Adrenal gland (tissue), 9 donors: ENCODE measurements at regions not wholly inside any gene's neighbourhood (a gene's known extent, or its start where the extent isn't known, plus 50 kb on each side); places are given as distances from the start of the nearest gene placed in this dataset.
"Not testable (repeated sequence)": the region's sequence is repeated elsewhere in the genome, so short reads cannot be mapped to it uniquely, and the experiment has no call there.

Experiments
- DNase-seq, 7 donors: peaks; one replicate each; pipeline ENCODE4 v3.0.0-alpha.2; 2019 to 2020
- H3K27ac ChIP-seq, 5 donors: fragments of 200-600 bp; sonication (generic) in 4 of 5; 1 replicate in 3 of 5; 2 replicates in 2 of 5; pipeline versions ENCODE4 v1.5.1 to v1.8.0; 2016 to 2020; ENCODE audit warnings: mild to moderate bottlenecking in 1 of 5
- H3K27me3 ChIP-seq: fragments of 200-600 bp; 2 replicates; pipeline ENCODE4 v1.8.0; 2021
- H3K36me3 ChIP-seq, 2 donors: fragments of 200-600 bp; replicated peaks in 1 of 2; 1 replicate in 1 of 2; 2 replicates in 1 of 2; pipeline versions ENCODE4 v1.5.1 to v1.8.0; 2018 to 2022
- H3K4me1 ChIP-seq, 2 donors: fragments of 200-600 bp; replicated peaks in 1 of 2; 1 replicate in 1 of 2; 2 replicates in 1 of 2; pipeline versions ENCODE4 v1.5.1 to v1.8.0; 2018 to 2021
- H3K4me3 ChIP-seq, 4 donors: fragments of 200-600 bp; sonication (generic) in 3 of 4; one replicate each; pipeline ENCODE4 v1.5.1; 2016 to 2018
- H3K9me3 ChIP-seq, 3 donors: fragments of 200-600 bp; sonication (generic) in 1 of 3; replicated peaks in 1 of 3; 1 replicate in 2 of 3; 2 replicates in 1 of 3; pipeline versions ENCODE4 v1.5.1 to v1.8.0; 2016 to 2021
- CTCF ChIP-seq, 6 experiments: fragments of 450-650 bp in 4 of 6; fragments of 200-600 bp in 2 of 6; sonication (generic) in 1 of 6; IDR thresholded peaks; 1 replicate in 5 of 6; 2 replicates in 1 of 6; pipeline versions ENCODE4 v1.5.1 to v1.8.0; 2016 to 2021; ENCODE audit warnings: antibody characterized with exemption in 6 of 6, mild to moderate bottlenecking in 2 of 6, moderate library complexity in 1 of 6
- POLR2A ChIP-seq, 2 donors: fragments of 450-650 bp; IDR thresholded peaks; one replicate each; pipeline ENCODE4 v1.6.1; 2017; ENCODE audit warnings: antibody characterized with exemption in 2 of 2, mild to moderate bottlenecking in 2 of 2, moderate library complexity in 1 of 2
- WGBS, 4 donors: extraction: QIAGEN DNeasy Blood & Tissue Kit in 2 of 4; methylation state at CpG; one replicate each; pipeline versions ENCODE4 v1.1.5 to v1.1.7; 2013 to 2017; 5-methylcytosine and 5-hydroxymethylcytosine counted together
- intact Hi-C, 2 donors: fragments of 100-400 bp; cut with DNase I; formaldehyde crosslinking; loops; one replicate each; pipeline versions ENCODE4 v1.14.1 to v1.15.0; 2022 to 2023
- donor health status: healthy with polysubstance abuse.
- donor health status: Bipolar disorder and iron deficiency.
- donor health status: DM: yes; HTN: yes; CAD: no.
- donor health status: DM: no; HTN: no; CAD: no.
- donor health status: DM: no; HTN: no; CAD: no.

DNA sequence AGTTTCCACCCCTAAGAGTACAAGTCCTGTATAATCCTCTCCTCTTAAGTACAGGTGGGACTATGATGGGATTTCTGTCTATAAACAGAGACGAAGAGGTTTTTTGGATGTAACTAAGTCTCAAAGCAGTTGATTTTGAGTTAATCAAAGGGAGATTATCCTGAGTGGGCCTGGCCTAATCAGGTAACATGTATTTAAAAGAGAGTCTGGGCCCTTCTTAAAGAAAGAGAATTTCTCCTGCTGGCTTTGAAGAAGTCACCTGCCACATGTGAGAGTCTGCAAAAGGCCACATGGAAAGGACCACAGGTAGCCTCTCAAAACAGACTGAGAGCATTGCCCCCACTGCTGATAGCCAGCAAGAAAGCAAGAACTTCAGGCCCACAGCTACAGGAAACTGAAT, 142.3 kb downstream of the IRX5 start:
- intact Hi-C loops, result no loop called here
- Histone ChIP-seq H3K4me3 (no peak overlapping the region), H3K27me3 (no peaks in the 10 kb centered on the region), H3K36me3 (no peaks in the 10 kb centered on the region), H3K4me1 (no peaks in the 10 kb centered on the region), H3K9me3 (no peaks in the 10 kb centered on the region), H3K27ac (no peak overlapping the region)
- TF ChIP-seq POLR2A (IDR thresholded peaks at IDR 0.05), result no peak
- TF ChIP-seq CTCF (IDR thresholded peaks at IDR 0.05), result no peak
- DNase-seq, result no peak
- 78 to 100% (median 87%) methylated on average over 1 of the region's 1 CpG for WGBS, 4 donors

GRCh38 chr16:55073830-55074229, 143.2 kb downstream of the IRX5 start:
- no peak overlapping the region for H3K27ac ChIP-seq
- no peak for TF ChIP-seq CTCF (IDR thresholded peaks at IDR 0.05)
- TF ChIP-seq POLR2A (IDR thresholded peaks at IDR 0.05), result no peak
- intact Hi-C loops, result no loop called here

DNA sequence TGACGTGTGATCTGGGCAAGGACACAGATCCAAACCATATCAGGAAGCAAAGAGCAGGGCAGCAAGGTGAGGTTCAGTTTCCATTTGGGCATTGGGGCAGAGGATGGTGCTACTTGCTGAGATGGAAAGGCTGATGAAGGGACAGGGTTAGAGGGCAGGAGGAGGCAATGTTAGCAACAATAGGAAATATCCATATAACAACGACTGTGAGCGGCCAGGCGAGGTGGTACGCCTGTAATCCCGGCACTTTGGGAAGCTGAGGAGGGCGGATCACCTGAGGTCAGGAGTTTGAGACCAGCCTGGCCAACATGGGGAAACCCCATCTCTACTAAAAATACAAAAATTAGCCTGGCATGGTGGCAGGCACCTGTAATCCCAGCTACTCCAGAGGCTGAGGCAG, 144.5 kb downstream of the IRX5 start:
- H3K4me1 ChIP-seq, H3K36me3 ChIP-seq, intact Hi-C loops, H3K27me3 ChIP-seq, H3K4me3 ChIP-seq, DNase-seq, H3K27ac ChIP-seq, H3K9me3 ChIP-seq: not testable (repeated sequence)
- 63 to 82% (median 76%) methylated on average over 7 of the region's 7 CpGs for WGBS, 4 donors

More at GRCh38 chr16:55073830-55074229, 143.2 kb downstream of the IRX5 start:
- no peaks in the 10 kb centered on the region for H3K9me3 ChIP-seq
- H3K36me3 ChIP-seq, result no peaks in the 10 kb centered on the region
- WGBS, 4 donors, result 82 to 91% (median 85%) methylated on average over 4 of the region's 4 CpGs
- no peaks in the 10 kb centered on the region for H3K27me3 ChIP-seq
- H3K4me1 ChIP-seq, result no peaks in the 10 kb centered on the region
- no peak for DNase-seq
- H3K4me3 ChIP-seq, result no peak overlapping the region

DNA sequence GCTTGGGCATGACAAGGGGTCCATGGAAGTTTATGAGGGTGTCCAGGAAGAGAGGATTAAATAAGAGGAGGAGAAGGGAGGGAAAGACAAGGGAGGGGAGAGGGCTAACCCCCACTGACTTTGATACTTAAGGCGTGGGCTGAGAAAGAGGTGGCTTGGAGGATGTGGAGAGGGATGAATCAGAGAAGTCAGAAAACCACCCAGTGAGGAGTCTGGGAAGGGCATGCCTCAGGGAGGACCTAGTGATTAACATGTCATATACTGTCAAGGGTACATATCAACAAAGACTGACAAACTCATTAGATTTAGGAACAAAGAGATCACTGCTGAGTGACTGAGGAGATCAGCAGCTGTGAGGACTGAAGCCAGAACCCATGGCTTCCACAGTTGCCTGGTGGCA, 145.4 kb downstream of the IRX5 start:
- Histone ChIP-seq H3K27ac (no peak overlapping the region), H3K27me3 (no peaks in the 10 kb centered on the region), H3K4me1 (no peaks in the 10 kb centered on the region), H3K4me3 (no peak overlapping the region), H3K9me3 (no peaks in the 10 kb centered on the region), H3K36me3 (no peaks in the 10 kb centered on the region)
- WGBS, 4 donors, result 68 to 89% (median 82%) methylated on average over 1 of the region's 1 CpG
- intact Hi-C loops, result no loop called here
- TF ChIP-seq CTCF (IDR thresholded peaks at IDR 0.05) (no peak), POLR2A (IDR thresholded peaks at IDR 0.05) (no peak)
- no peak for DNase-seq

DNA sequence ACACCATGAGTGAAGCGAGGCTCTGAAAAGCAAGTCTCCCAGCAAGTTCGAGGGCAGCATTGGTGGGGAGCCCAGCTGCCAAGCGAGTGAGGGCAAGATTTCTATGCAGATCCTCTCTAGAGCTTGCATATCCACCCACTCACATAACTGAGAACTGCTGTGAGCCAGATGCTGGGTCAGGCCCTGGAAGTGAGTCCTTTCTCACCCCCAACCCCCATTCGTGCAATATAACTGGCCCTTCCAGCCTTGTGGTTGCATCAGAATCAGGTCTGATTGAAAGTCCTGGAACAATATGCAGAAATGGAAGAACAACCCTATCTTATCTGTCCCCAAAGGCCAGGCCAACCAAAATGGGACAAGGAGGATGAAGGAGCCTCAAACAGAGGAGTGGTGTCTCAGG, 146.6 kb downstream of the IRX5 start:
- H3K4me1 ChIP-seq, result no peaks in the 10 kb centered on the region
- no peaks in the 10 kb centered on the region for H3K27me3 ChIP-seq
- WGBS, 4 donors, result 47 to 81% (median 70%) methylated on average over 3 to 4 of the region's 4 CpGs
- no peak overlapping the region for H3K27ac ChIP-seq
- no peak for TF ChIP-seq POLR2A (IDR thresholded peaks at IDR 0.05)
- TF ChIP-seq CTCF (IDR thresholded peaks at IDR 0.05), result no peak
- no peak overlapping the region for H3K4me3 ChIP-seq
- no peaks in the 10 kb centered on the region for H3K36me3 ChIP-seq
- no peak for DNase-seq
- intact Hi-C loops, result no loop called here
- no peaks in the 10 kb centered on the region for H3K9me3 ChIP-seq
